ENCODE measurements at regions not wholly inside any gene's neighbourhood (a gene's known extent, or its start where the extent isn't known, plus 50 kb on each side); places are given as distances from the start of the nearest gene placed in this dataset.

DNA sequence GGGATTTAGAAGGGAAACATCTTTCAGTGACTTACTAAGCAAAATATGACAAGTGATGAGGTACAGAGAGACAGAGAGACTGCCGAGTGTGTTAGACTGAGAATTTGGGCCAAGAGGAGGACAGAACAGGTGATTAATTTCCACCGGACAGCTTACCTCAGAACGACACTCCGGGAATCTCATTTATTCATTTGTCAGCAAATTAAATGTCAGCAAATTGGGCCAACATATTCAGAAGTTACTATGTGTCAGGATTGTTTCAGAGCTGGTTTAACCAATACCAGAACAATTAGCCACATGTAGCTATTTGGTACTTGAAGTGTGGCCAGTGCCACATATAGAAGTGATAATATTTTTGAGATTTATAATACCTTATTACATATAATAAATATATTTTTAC is 232.6 kb upstream of the CNTN3 start:
- DNase-seq (ENCODE audit: low spot score in 2 of 2, unreplicated experiment in 2 of 2): no peak
- no peaks in the 10 kb centered on the region for H3K36me3 Mint-ChIP-seq
- H3K4me1 Mint-ChIP-seq: peaks cover 8% of the 10 kb centered on the region
- TF ChIP-seq, protein P1, sequence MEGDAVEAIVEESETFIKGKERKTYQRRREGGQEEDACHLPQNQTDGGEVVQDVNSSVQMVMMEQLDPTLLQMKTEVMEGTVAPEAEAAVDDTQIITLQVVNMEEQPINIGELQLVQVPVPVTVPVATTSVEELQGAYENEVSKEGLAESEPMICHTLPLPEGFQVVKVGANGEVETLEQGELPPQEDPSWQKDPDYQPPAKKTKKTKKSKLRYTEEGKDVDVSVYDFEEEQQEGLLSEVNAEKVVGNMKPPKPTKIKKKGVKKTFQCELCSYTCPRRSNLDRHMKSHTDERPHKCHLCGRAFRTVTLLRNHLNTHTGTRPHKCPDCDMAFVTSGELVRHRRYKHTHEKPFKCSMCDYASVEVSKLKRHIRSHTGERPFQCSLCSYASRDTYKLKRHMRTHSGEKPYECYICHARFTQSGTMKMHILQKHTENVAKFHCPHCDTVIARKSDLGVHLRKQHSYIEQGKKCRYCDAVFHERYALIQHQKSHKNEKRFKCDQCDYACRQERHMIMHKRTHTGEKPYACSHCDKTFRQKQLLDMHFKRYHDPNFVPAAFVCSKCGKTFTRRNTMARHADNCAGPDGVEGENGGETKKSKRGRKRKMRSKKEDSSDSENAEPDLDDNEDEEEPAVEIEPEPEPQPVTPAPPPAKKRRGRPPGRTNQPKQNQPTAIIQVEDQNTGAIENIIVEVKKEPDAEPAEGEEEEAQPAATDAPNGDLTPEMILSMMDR (IDR thresholded peaks at IDR 0.05; ENCODE audit: unreplicated experiment): no peak
- H3K4me3 Mint-ChIP-seq: no peak overlapping the region
- H3K27ac Mint-ChIP-seq: no peak overlapping the region
- no peaks in the 10 kb centered on the region for H3K9me3 Mint-ChIP-seq
- no peaks in the 10 kb centered on the region for H3K27me3 Mint-ChIP-seq (ENCODE audit: low read depth)

DNA sequence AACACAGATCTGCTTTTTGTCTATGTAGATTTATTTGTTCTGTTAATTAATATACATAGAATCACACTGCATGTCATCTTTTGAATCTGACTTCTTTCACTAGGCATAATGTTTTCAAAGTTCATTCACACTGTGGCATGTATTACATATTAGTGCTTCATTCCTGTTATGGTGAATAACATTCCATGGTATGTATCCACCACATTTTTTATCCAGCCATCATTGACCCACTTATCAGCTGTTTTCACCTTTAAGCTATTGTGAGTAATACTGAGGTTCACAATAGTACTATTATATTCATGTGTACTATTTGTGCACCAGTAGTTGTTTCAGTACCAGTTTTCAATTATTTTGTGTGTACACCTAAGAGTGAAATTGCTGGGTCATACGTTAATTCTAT is 230.6 kb upstream of the CNTN3 start:
- H3K4me3 Mint-ChIP-seq: no peak overlapping the region
- DNase-seq (ENCODE audit: low spot score in 2 of 2, unreplicated experiment in 2 of 2): no peak
- TF ChIP-seq, protein P1 (IDR thresholded peaks at IDR 0.05; ENCODE audit: unreplicated experiment): no peak
- no peaks in the 10 kb centered on the region for H3K36me3 Mint-ChIP-seq
- H3K27me3 Mint-ChIP-seq (ENCODE audit: low read depth): no peaks in the 10 kb centered on the region
- H3K27ac Mint-ChIP-seq: no peak overlapping the region
- H3K4me1 Mint-ChIP-seq: peaks cover 8% of the 10 kb centered on the region
- H3K9me3 Mint-ChIP-seq: no peaks in the 10 kb centered on the region

DNA sequence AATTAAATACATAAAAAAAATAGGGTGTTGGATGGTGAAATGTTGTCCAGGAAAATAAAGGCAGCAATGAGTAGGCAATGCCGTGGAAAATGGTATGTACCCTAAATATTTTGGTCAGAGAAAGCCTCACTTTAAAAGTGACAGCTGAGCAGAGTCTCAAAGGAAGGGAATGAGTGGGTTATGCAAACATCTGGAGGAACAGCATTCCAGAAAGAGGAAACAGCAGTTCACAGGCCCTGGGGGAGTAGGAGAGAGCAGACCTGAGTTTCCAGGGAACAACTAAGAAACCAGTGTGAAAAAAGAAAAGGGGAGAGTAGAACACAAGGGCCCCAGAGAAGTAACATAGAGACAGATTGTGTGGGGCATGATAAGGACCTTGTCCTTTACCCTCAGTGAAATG is 230.0 kb upstream of the CNTN3 start:
- peaks cover 8% of the 10 kb centered on the region for H3K4me1 Mint-ChIP-seq
- TF ChIP-seq, protein P1 (IDR thresholded peaks at IDR 0.05; ENCODE audit: unreplicated experiment): no peak
- DNase-seq (ENCODE audit: low spot score in 2 of 2, unreplicated experiment in 2 of 2): no peak
- H3K27ac Mint-ChIP-seq: no peak overlapping the region
- no peak overlapping the region for H3K4me3 Mint-ChIP-seq
- no peaks in the 10 kb centered on the region for H3K27me3 Mint-ChIP-seq (ENCODE audit: low read depth)
- no peaks in the 10 kb centered on the region for H3K36me3 Mint-ChIP-seq
- no peaks in the 10 kb centered on the region for H3K9me3 Mint-ChIP-seq

GRCh38 chr3:74842649-74843048 is 228.2 kb upstream of the CNTN3 start:
- H3K4me3 Mint-ChIP-seq: no peak overlapping the region
- H3K36me3 Mint-ChIP-seq: no peaks in the 10 kb centered on the region
- H3K27ac Mint-ChIP-seq: no peak overlapping the region
- H3K9me3 Mint-ChIP-seq: no peaks in the 10 kb centered on the region
- TF ChIP-seq, protein P1 (IDR thresholded peaks at IDR 0.05; ENCODE audit: unreplicated experiment): no peak
- DNase-seq (ENCODE audit: low spot score in 2 of 2, unreplicated experiment in 2 of 2): no peak
- peaks cover 5% of the 10 kb centered on the region for H3K4me1 Mint-ChIP-seq
- no peaks in the 10 kb centered on the region for H3K27me3 Mint-ChIP-seq (ENCODE audit: low read depth)

- Mint-ChIP-seq H3K9me3 (no peaks in the 10 kb centered on the region), H3K4me1 (peaks cover 5% of the 10 kb centered on the region), H3K36me3 (no peaks in the 10 kb centered on the region), H3K27ac (no peak overlapping the region), H3K27me3 (ENCODE audit: low read depth) (no peaks in the 10 kb centered on the region), H3K4me3 (no peak overlapping the region)
- TF ChIP-seq, protein P1 (IDR thresholded peaks at IDR 0.05; ENCODE audit: unreplicated experiment): no peak
- no peak for DNase-seq (ENCODE audit: low spot score in 2 of 2, unreplicated experiment in 2 of 2)
Observed at GRCh38 chr3:74842141-74842540, 227.7 kb upstream of the CNTN3 start.

- Mint-ChIP-seq H3K27ac (no peak overlapping the region), H3K27me3 (ENCODE audit: low read depth) (no peaks in the 10 kb centered on the region)
- DNase-seq (ENCODE audit: low spot score in 2 of 2, unreplicated experiment in 2 of 2): no peak
Observed at GRCh38 chr3:74839566-74839965, 225.1 kb upstream of the CNTN3 start.

More at GRCh38 chr3:74839566-74839965, 225.1 kb upstream of the CNTN3 start:
- TF ChIP-seq, protein P1 (IDR thresholded peaks at IDR 0.05; ENCODE audit: unreplicated experiment): no peak
- Mint-ChIP-seq H3K9me3 (no peaks in the 10 kb centered on the region), H3K4me1 (peaks cover 3% of the 10 kb centered on the region), H3K36me3 (no peaks in the 10 kb centered on the region), H3K4me3 (no peak overlapping the region)

All from mesothelial cell of epicardium (in vitro differentiated cells).